ENCODE measurements at regions not wholly inside any gene's neighbourhood (a gene's known extent, or its start where the extent isn't known, plus 50 kb on each side); places are given as distances from the start of the nearest gene placed in this dataset.

- DNase-seq (ENCODE audit: low spot score) = no peak
- no peak for TF ChIP-seq CTCF (IDR thresholded peaks at IDR 0.05)
- Histone ChIP-seq H3K27ac (no peak overlapping the region), H3K9me3 (no peaks in the 10 kb centered on the region), H3K27me3 (no peaks in the 10 kb centered on the region), H3K4me3 (no peak overlapping the region), H3K36me3 (no peaks in the 10 kb centered on the region), H3K4me1 (peaks cover 0 to 13% of the 10 kb centered on the region in 2 donors)
Measured at GRCh38 chr1:231103961-231104360, 57.9 kb upstream of the TRIM67 start.

- H3K9me3 ChIP-seq = no peaks in the 10 kb centered on the region
- H3K27ac ChIP-seq = no peak overlapping the region
- DNase-seq (ENCODE audit: low spot score) = no peak
- H3K27me3 ChIP-seq = no peaks in the 10 kb centered on the region
- no peaks in the 10 kb centered on the region for H3K36me3 ChIP-seq
- H3K4me1 ChIP-seq = no peaks in the 10 kb centered on the region
- no peak overlapping the region for H3K4me3 ChIP-seq
- TF ChIP-seq CTCF (IDR thresholded peaks at IDR 0.05) = no peak
Measured at GRCh38 chr1:231099996-231100767, 60.1 kb upstream of the FAM89A start.

GRCh38 chr1:231099311-231099710 is 59.3 kb upstream of the FAM89A start:
- no peak overlapping the region for H3K4me3 ChIP-seq
- no peak overlapping the region for H3K27ac ChIP-seq
- no peaks in the 10 kb centered on the region for H3K4me1 ChIP-seq
- no peaks in the 10 kb centered on the region for H3K36me3 ChIP-seq
- no peak for DNase-seq (ENCODE audit: low spot score)
- H3K27me3 ChIP-seq = no peaks in the 10 kb centered on the region
- no peaks in the 10 kb centered on the region for H3K9me3 ChIP-seq
- no peak for TF ChIP-seq CTCF (IDR thresholded peaks at IDR 0.05)

DNA sequence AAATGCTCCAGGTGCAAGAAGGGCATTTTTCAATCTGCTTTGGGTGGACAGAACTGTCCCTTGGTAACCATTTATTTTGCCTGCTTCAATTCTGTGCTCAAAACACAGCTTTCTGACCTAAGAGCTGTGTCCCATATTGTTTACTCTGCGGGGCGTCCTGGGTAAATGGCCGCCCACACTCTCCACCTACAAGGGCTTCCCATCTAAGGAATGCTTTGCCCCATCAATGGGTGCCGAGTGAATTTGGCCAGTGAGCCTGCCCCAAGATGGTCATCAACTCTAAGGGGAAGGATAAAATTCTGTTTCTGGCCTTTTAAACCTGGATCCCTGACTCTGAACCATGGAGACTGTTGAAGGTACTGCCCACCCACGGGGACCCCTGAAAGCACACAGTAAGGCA is 55.5 kb upstream of the FAM89A start:
- Histone ChIP-seq H3K4me3 (no peak overlapping the region), H3K9me3 (no peaks in the 10 kb centered on the region), H3K27ac (no peak overlapping the region), H3K27me3 (no peaks in the 10 kb centered on the region), H3K36me3 (no peaks in the 10 kb centered on the region), H3K4me1 (peaks cover 0 to 7% of the 10 kb centered on the region in 2 donors)
- TF ChIP-seq CTCF (IDR thresholded peaks at IDR 0.05) = no peak
- DNase-seq (ENCODE audit: low spot score) = no peak

DNA sequence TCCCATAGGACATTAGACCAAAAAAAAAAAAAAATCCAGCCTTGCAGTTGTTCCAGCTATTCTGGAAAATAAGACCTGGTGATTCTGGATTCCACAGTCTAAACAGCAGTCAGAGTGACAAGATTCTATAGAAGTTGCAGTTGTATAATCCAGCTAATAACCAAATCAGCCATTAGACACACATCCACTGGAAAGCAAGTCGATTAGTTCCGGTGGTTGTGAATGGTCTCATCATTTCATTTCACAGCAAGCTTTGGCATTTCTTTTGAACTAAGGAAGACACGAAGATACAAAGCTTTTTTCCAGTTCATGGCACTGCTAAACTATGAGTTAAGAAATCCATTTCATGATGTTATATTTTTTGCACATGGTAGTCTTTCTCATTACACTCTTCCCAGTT is 54.4 kb upstream of the FAM89A start:
- H3K4me3 ChIP-seq = no peak overlapping the region
- H3K27ac ChIP-seq = no peak overlapping the region
- H3K36me3 ChIP-seq = no peaks in the 10 kb centered on the region
- no peak for DNase-seq (ENCODE audit: low spot score)
- no peaks in the 10 kb centered on the region for H3K9me3 ChIP-seq
- no peak for TF ChIP-seq CTCF (IDR thresholded peaks at IDR 0.05)
- H3K4me1 ChIP-seq = peaks cover 0 to 7% of the 10 kb centered on the region in 2 donors
- H3K27me3 ChIP-seq = no peaks in the 10 kb centered on the region
